A673 (cell line): ENCODE measurements at regions not wholly inside any gene's neighbourhood (a gene's known extent, or its start where the extent isn't known, plus 50 kb on each side); places are given as distances from the start of the nearest gene placed in this dataset.

Source experiments
- BruUV-seq: library from RNA; stranded (reverse); fragments of 400-500 nt; replicated peaks from 2 replicates; lab custom pipeline; 2021; lab: Mats Ljungman, UMichigan
- CTCF ChIA-PET: fragments of 300-600 bp; sonication (Branson Sonifier 250); formaldehyde crosslinking; loops from one replicate; lab custom pipeline; 2022; ENCODE audit warnings: antibody characterized with exemption; lab: Charles Lee
- POLR2A ChIA-PET: fragments of 300-600 bp; sonication (Branson Sonifier 250); formaldehyde crosslinking; loops from one replicate; lab custom pipeline; 2022; ENCODE audit warnings: antibody characterized with exemption; ENCODE audit not compliant: low non-redundant PET; lab: Charles Lee
- DNase-seq: peaks from one replicate; pipeline ENCODE4 v3.0.0-alpha.2; 2015; ENCODE audit warnings: low spot score
- H3K27ac ChIP-seq: fragments of 200-600 bp; sonication (generic); 2 replicates; pipeline ENCODE4 v1.5.1; 2016; ENCODE audit warnings: mixed run types, low read depth, mild to moderate bottlenecking, mixed read lengths, antibody characterized with exemption, low read length; ENCODE audit not compliant: poor library complexity, severe bottlenecking
- H3K27me3 ChIP-seq: fragments of 200-600 bp; sonication (generic); replicated peaks from 2 replicates; pipeline ENCODE4 v1.6.1; 2017; ENCODE audit warnings: mixed run types, low read depth, mild to moderate bottlenecking, mixed read lengths, antibody characterized with exemption, low read length; ENCODE audit not compliant: insufficient read depth, poor library complexity
- H3K36me3 ChIP-seq: fragments of 200-600 bp; sonication (generic); 2 replicates; pipeline ENCODE4 v1.6.1; 2016; ENCODE audit warnings: mixed run types, mild to moderate bottlenecking, mixed read lengths, antibody characterized with exemption, low read length; ENCODE audit not compliant: insufficient read depth, poor library complexity, severe bottlenecking
- H3K4me1 ChIP-seq: fragments of 200-600 bp; sonication (generic); 2 replicates; pipeline ENCODE4 v1.6.1; 2017; ENCODE audit warnings: mixed run types, mild to moderate bottlenecking, mixed read lengths, antibody characterized with exemption, low read length; ENCODE audit not compliant: insufficient read depth, poor library complexity, severe bottlenecking
- H3K4me3 ChIP-seq: fragments of 200-600 bp; sonication (generic); 2 replicates; pipeline ENCODE4 v1.5.1; 2016; ENCODE audit warnings: low read depth, mixed run types, mild to moderate bottlenecking, mixed read lengths, low read length; ENCODE audit not compliant: poor library complexity, severe bottlenecking
- H3K9me3 ChIP-seq: fragments of 200-600 bp; sonication (generic); 2 replicates; pipeline ENCODE4 v1.6.1; 2016; ENCODE audit warnings: mixed run types, low read depth, mild to moderate bottlenecking, mixed read lengths, antibody characterized with exemption, low read length; ENCODE audit not compliant: poor library complexity, severe bottlenecking
- EZH2 ChIP-seq: fragments of 200-600 bp; sonication (generic); IDR thresholded peaks from 2 replicates; pipeline ENCODE4 v1.6.1; 2017; ENCODE audit warnings: borderline replicate concordance, low read depth, mild to moderate bottlenecking, mixed read lengths, antibody characterized with exemption, low read length; ENCODE audit not compliant: poor library complexity, severe bottlenecking
- intact Hi-C: fragments of 100-400 bp; cut with micrococcal nuclease; formaldehyde crosslinking; loops from one replicate; pipeline ENCODE4 v1.10.0; 2022; ENCODE audit not compliant: unreplicated experiment
- TF ChIP-seq, protein P1 (sequence below): fragments of 300-800, 200-600 bp; sonication (generic); conservative IDR thresholded peaks from 2 replicates; pipeline ENCODE4 v1.5.1; 2017; ENCODE audit warnings: low read depth, mild to moderate bottlenecking, antibody characterized with exemption, low read length, moderate library complexity, mixed read lengths

DNA sequence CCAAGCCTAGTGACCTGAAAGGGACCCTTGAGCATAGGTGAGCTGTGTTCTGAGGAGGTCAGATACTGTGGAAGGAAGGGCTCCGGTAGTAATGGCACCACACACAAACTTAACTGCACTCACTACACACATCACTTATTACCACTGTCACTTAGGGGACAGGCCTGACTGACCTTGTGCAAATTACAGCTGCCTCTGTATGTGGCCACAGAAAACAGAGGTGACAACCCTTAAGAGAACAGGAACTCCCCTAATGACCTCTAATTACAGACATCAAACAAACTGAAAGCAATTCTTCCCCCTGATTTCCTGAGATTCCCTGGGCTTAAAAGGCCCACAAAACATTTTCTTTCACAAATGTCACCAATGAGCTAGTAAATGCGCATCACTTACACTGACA is 360.6 kb downstream of the RND3 start:
- intact Hi-C loops: no loop called here
- ChIA-PET CTCF (no interaction called here), POLR2A (no interaction called here)
- Histone ChIP-seq H3K4me3 (no peak overlapping the region), H3K36me3 (no peaks in the 10 kb centered on the region), H3K9me3 (no peaks in the 10 kb centered on the region), H3K4me1 (no peaks in the 10 kb centered on the region), H3K27ac (no peak overlapping the region), H3K27me3 (no peaks in the 10 kb centered on the region)
- TF ChIP-seq, protein P1, sequence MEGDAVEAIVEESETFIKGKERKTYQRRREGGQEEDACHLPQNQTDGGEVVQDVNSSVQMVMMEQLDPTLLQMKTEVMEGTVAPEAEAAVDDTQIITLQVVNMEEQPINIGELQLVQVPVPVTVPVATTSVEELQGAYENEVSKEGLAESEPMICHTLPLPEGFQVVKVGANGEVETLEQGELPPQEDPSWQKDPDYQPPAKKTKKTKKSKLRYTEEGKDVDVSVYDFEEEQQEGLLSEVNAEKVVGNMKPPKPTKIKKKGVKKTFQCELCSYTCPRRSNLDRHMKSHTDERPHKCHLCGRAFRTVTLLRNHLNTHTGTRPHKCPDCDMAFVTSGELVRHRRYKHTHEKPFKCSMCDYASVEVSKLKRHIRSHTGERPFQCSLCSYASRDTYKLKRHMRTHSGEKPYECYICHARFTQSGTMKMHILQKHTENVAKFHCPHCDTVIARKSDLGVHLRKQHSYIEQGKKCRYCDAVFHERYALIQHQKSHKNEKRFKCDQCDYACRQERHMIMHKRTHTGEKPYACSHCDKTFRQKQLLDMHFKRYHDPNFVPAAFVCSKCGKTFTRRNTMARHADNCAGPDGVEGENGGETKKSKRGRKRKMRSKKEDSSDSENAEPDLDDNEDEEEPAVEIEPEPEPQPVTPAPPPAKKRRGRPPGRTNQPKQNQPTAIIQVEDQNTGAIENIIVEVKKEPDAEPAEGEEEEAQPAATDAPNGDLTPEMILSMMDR: no peak
- TF ChIP-seq EZH2: no peak
- no TSS peak for BruUV-seq
- DNase-seq: no peak

DNA sequence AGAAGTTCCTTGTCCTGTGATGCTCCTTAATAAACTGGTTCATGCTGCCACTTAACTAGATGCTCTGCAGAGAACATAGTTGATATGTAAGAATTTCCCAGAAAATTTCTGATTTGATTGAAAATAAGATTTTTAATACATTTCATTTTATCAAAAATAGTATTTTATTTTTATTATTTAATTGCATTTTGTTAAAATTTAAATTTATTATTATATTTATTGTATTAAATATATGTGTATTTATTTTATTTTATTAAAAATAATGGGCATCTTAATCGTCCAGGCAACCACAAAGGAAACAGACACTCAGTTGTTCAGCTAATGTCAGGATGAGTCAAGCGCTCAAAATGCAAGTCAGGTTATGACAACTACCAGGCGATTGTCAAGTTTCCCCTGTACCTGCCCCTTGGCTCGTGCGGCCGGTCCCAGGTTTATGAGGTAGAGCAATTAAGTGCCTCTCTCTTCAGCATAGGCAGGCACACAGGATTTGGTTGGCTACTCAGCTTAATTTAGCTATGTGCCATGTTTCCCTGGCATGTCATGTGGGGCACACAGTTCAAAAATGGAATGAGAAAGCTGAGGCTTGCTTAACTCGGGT is 361.2 kb downstream of the RND3 start:
- CTCF ChIA-PET: no interaction called here
- Histone ChIP-seq H3K4me1 (no peaks in the 10 kb centered on the region), H3K27me3 (no peaks in the 10 kb centered on the region), H3K4me3 (no peak overlapping the region), H3K36me3 (no peaks in the 10 kb centered on the region), H3K27ac (no peak overlapping the region), H3K9me3 (no peaks in the 10 kb centered on the region)
- BruUV-seq: no TSS peak
- POLR2A ChIA-PET: no interaction called here
- TF ChIP-seq, protein P1: no peak
- TF ChIP-seq EZH2: no peak
- no peak for DNase-seq
- intact Hi-C loops: no loop called here

DNA sequence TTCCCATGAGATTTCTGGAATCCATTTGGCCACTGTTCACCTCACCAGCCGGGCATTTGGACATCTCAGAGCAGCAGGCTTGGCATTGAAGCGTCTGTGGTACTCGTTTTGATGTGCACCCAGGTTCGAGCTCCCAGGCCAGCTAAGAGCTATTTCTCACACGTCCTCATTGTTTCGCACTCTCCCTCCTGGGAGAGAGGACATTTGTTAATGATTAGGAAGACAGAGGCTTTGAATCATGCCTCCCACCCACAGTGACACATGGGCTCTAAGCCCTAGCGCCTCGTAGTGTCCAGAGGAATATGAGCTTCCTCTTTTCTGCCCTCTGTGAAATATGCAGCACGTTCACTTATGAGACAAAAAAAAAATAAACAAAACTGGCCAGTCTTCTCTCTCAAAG is 361.8 kb downstream of the RND3 start:
- BruUV-seq: no TSS peak
- Histone ChIP-seq H3K27ac (no peak overlapping the region), H3K4me3 (no peak overlapping the region), H3K4me1 (no peaks in the 10 kb centered on the region), H3K36me3 (no peaks in the 10 kb centered on the region), H3K27me3 (no peaks in the 10 kb centered on the region), H3K9me3 (no peaks in the 10 kb centered on the region)
- intact Hi-C loops: no loop called here
- ChIA-PET CTCF (no interaction called here), POLR2A (no interaction called here)
- TF ChIP-seq, protein P1: no peak
- no peak for TF ChIP-seq EZH2
- no peak for DNase-seq
